Neural crest cell (in vitro differentiated cells): ENCODE measurements at regions not wholly inside any gene's neighbourhood (a gene's known extent, or its start where the extent isn't known, plus 50 kb on each side); places are given as distances from the start of the nearest gene placed in this dataset.

Source experiments
- DNase-seq: peaks from one replicate; pipeline ENCODE4 v3.0.0; 2021; ENCODE audit warnings: low read depth, mixed read lengths, low spot score
- H3K27ac Mint-ChIP-seq: one replicate; pipeline ENCODE4 v1.8.0; 2021; ENCODE audit warnings: mild to moderate bottlenecking, mixed read lengths; ENCODE audit not compliant: unreplicated experiment
- H3K27me3 Mint-ChIP-seq: 2 replicates; pipeline ENCODE4 v1.8.0; 2021; ENCODE audit warnings: low read depth, mild to moderate bottlenecking, mixed read lengths
- H3K36me3 Mint-ChIP-seq: 2 replicates; pipeline ENCODE4 v1.8.0; 2021; ENCODE audit warnings: low read depth, mild to moderate bottlenecking, mixed read lengths
- H3K4me1 Mint-ChIP-seq: 2 replicates; pipeline ENCODE4 v1.8.0; 2021; ENCODE audit warnings: mixed read lengths
- H3K4me3 Mint-ChIP-seq: one replicate; pipeline ENCODE4 v1.8.0; 2021; ENCODE audit warnings: mild to moderate bottlenecking, mixed read lengths
- H3K9me3 Mint-ChIP-seq: 2 replicates; pipeline ENCODE4 v1.8.0; 2021; ENCODE audit warnings: mixed read lengths
- TF ChIP-seq, protein P1 (sequence below): fragments of 200-600 bp; sonication (generic); conservative IDR thresholded peaks from 2 replicates; pipeline ENCODE4 v1.5.0; 2021; ENCODE audit warnings: antibody characterized with exemption, mild to moderate bottlenecking

DNA sequence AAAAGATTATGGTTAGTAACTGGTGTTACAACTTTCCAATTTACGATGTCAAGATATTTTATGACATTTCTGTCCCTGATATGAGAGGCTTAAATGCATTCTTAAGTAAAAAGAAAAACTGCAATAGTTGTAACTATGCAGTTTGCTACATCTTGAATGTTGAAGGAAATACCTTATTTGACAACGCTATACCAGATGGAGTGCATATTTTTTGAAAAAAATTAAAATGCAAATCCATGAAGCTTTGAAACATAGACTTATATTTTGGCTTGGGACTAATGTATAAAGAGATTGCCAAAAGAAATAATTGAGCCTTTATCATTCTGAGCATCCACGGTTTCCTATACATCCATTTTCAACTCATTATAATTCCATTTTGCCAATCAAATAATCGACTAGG is 579.4 kb downstream of the TAF11L14 start:
- H3K27me3 Mint-ChIP-seq = no peaks in the 10 kb centered on the region
- H3K9me3 Mint-ChIP-seq = no peaks in the 10 kb centered on the region
- no peaks in the 10 kb centered on the region for H3K36me3 Mint-ChIP-seq
- TF ChIP-seq, protein P1, sequence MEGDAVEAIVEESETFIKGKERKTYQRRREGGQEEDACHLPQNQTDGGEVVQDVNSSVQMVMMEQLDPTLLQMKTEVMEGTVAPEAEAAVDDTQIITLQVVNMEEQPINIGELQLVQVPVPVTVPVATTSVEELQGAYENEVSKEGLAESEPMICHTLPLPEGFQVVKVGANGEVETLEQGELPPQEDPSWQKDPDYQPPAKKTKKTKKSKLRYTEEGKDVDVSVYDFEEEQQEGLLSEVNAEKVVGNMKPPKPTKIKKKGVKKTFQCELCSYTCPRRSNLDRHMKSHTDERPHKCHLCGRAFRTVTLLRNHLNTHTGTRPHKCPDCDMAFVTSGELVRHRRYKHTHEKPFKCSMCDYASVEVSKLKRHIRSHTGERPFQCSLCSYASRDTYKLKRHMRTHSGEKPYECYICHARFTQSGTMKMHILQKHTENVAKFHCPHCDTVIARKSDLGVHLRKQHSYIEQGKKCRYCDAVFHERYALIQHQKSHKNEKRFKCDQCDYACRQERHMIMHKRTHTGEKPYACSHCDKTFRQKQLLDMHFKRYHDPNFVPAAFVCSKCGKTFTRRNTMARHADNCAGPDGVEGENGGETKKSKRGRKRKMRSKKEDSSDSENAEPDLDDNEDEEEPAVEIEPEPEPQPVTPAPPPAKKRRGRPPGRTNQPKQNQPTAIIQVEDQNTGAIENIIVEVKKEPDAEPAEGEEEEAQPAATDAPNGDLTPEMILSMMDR = no peak
- no peak overlapping the region for H3K27ac Mint-ChIP-seq
- H3K4me1 Mint-ChIP-seq = no peaks in the 10 kb centered on the region
- DNase-seq = no peak
- no peak overlapping the region for H3K4me3 Mint-ChIP-seq

DNA sequence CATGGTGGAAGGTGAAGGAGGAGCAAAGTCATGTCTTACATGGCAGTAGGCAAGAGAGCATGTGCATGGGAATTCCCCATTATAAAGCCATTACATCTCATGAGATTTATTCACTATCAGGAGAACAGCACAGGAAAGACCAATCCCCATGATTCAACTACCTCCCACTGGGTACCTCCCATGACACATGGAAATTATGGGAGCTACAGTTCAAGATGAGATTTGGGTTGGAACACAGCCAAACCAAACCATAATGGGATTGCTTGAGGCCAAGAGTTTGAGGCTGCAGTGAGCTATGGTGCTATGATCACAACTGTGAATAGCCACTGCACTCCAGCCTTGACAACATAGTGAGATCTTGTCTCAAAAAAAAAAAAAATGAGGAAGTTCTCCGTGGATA is 581.8 kb downstream of the TAF11L14 start:
- TF ChIP-seq, protein P1 = no peak
- H3K27ac Mint-ChIP-seq = no peak overlapping the region
- no peaks in the 10 kb centered on the region for H3K4me1 Mint-ChIP-seq

DNA sequence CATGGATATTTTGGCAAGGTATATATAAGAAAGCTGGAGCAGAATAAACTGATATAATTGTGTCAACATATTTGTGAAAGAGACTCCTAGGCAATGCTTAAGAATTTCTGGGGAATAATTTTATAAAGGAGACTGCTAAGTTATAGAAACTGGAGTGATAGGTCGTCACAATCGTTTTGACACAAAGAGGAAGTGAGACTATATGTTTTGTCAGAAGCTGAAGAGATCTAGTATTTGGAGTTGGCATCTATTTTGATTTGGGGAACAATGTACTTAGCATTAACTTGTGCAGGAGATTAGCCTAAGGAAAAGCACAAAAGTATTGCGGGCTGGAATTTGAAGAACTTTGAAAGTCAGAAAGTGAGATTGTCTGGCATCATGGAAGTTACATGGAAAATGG is 582.5 kb downstream of the TAF11L14 start:
- H3K27ac Mint-ChIP-seq = no peak overlapping the region
- H3K4me3 Mint-ChIP-seq = no peak overlapping the region
- peaks cover 6% of the 10 kb centered on the region for H3K9me3 Mint-ChIP-seq
- TF ChIP-seq, protein P1 = no peak
- no peaks in the 10 kb centered on the region for H3K27me3 Mint-ChIP-seq
- no peaks in the 10 kb centered on the region for H3K36me3 Mint-ChIP-seq
- DNase-seq = no peak
- no peaks in the 10 kb centered on the region for H3K4me1 Mint-ChIP-seq

More for the DNA sequence above, 581.8 kb downstream of the TAF11L14 start:
- DNase-seq = no peak
- Mint-ChIP-seq H3K4me3 (no peak overlapping the region), H3K36me3 (no peaks in the 10 kb centered on the region), H3K27me3 (no peaks in the 10 kb centered on the region), H3K9me3 (peaks cover 6% of the 10 kb centered on the region)

DNA sequence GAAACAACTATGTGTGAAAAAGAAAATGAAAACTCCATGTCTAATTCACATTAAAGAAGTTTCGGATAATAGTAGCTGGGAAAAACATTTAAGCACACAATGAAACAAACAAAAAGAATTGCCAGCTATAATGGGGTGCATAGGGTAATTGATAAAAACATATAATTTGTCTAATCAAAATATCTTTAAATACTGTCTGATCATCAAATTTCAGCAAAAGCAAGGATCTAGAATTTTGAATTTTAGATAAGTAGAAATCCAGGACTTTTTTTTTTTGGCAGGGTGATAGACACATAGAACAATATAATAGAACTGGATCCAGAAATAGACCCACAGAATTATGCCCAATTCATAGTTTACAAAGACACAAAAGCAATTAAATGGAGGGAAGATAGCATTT is 585.0 kb downstream of the TAF11L14 start:
- no peak overlapping the region for H3K4me3 Mint-ChIP-seq
- H3K36me3 Mint-ChIP-seq = no peaks in the 10 kb centered on the region
- no peak for DNase-seq
- H3K9me3 Mint-ChIP-seq = peaks cover 12% of the 10 kb centered on the region
- TF ChIP-seq, protein P1 = no peak
- no peaks in the 10 kb centered on the region for H3K4me1 Mint-ChIP-seq
- no peak overlapping the region for H3K27ac Mint-ChIP-seq
- no peaks in the 10 kb centered on the region for H3K27me3 Mint-ChIP-seq

DNA sequence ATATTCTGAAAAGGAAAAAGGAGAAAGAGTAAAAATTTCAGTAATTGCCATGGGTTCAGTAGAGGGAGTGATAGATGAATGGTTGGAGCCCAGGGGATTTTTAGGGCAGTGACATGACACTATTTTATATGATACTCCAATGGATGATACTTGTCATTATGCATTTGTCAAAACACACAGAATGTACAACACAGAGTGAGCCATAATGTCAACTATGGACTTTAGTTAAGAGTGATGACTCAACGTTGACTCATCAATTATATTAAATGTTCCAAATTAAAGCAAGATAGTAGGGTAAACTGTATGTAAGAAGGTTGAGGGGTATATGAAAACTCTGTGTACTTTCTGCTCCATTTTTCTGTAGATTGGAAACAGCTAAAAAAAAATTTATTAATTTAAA is 586.4 kb downstream of the TAF11L14 start:
- H3K27me3 Mint-ChIP-seq = no peaks in the 10 kb centered on the region
- no peaks in the 10 kb centered on the region for H3K36me3 Mint-ChIP-seq
- H3K4me3 Mint-ChIP-seq = no peak overlapping the region
- DNase-seq = no peak
- peaks cover 12% of the 10 kb centered on the region for H3K9me3 Mint-ChIP-seq
- H3K27ac Mint-ChIP-seq = no peak overlapping the region
- TF ChIP-seq, protein P1 = no peak
- H3K4me1 Mint-ChIP-seq = no peaks in the 10 kb centered on the region

DNA sequence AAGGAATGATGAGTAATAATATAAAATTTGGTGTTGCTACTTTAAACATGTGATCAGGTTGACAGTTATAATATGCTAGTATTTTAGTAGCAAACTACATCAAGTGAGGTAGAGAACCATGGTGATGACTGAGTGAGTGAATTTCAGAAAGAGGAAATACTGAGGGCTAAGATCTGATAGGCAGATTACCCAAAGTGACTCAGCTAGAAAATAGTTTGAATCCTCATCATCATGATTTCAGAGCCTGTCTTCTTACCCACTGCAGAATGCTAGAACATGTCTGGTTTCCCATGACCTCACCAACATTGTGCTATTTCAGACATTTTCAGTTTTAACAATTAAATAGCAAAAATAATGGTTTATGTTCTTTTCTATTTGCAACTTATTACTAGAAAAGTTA is 602.1 kb downstream of the TAF11L14 start:
- H3K27me3 Mint-ChIP-seq = no peaks in the 10 kb centered on the region
- H3K36me3 Mint-ChIP-seq = no peaks in the 10 kb centered on the region
- no peak for DNase-seq
- TF ChIP-seq, protein P1 = no peak
- H3K4me1 Mint-ChIP-seq = no peaks in the 10 kb centered on the region
- H3K4me3 Mint-ChIP-seq = no peak overlapping the region
- peaks cover 3% of the 10 kb centered on the region for H3K9me3 Mint-ChIP-seq
- H3K27ac Mint-ChIP-seq = no peak overlapping the region
